GM12878 (cell line): ENCODE measurements at regions not wholly inside any gene's neighbourhood (a gene's known extent, or its start where the extent isn't known, plus 50 kb on each side); places are given as distances from the start of the nearest gene placed in this dataset.

Source experiments
- BHLHE40 ChIP-seq, 2 experiments: fragments of 450-650 bp in 1 of 2; IDR thresholded peaks; 2 replicates each; pipeline ENCODE4 v1.6.1; 2011 to 2017; ENCODE audit warnings: low read depth in 2 of 2, borderline replicate concordance in 1 of 2, improper control_type of control experiment in 1 of 2, low read length in 1 of 2, mild to moderate bottlenecking in 1 of 2
- BMI1 ChIP-seq: fragments of 450-650 bp; IDR thresholded peaks from 2 replicates; pipeline ENCODE4 v1.6.1; 2016; ENCODE audit warnings: mild to moderate bottlenecking, moderate library complexity, borderline replicate concordance
- EP300 ChIP-seq, 2 experiments: fragments of 150-350 bp in 1 of 2; IDR thresholded peaks; 2 replicates each; pipeline ENCODE4 v1.6.1; 2011 to 2012; ENCODE audit warnings: low read depth in 2 of 2, low read length in 2 of 2, borderline replicate concordance in 1 of 2, improper control_type of control experiment in 1 of 2, inconsistent platforms in 1 of 2; ENCODE audit not compliant: control insufficient read depth in 1 of 2
- POU2F2 ChIP-seq: IDR thresholded peaks from 3 replicates; pipeline ENCODE4 v1.6.1; 2011; ENCODE audit warnings: low read depth, mild to moderate bottlenecking, low read length, borderline replicate concordance
- SRF ChIP-seq, 2 experiments: IDR thresholded peaks; 2 replicates each; pipeline ENCODE4 v1.6.1; 2011; ENCODE audit warnings: low read depth in 2 of 2, low read length in 2 of 2, mild to moderate bottlenecking in 1 of 2, moderate library complexity in 1 of 2
- TF ChIP-seq, protein P1 (sequence below): fragments of 450-650 bp; IDR thresholded peaks from 2 replicates; pipeline ENCODE4 v1.6.1; 2016; ENCODE audit warnings: mild to moderate bottlenecking
- TF ChIP-seq, protein P2 (sequence below): fragments of 450-650 bp; IDR thresholded peaks from 2 replicates; pipeline ENCODE4 v1.6.1; 2016; ENCODE audit warnings: mild to moderate bottlenecking, moderate library complexity, borderline replicate concordance
- TF ChIP-seq, protein P3 (sequence below): fragments of 450-650 bp; IDR thresholded peaks from 2 replicates; pipeline ENCODE4 v1.6.1; 2017; ENCODE audit warnings: low read depth, mild to moderate bottlenecking, moderate library complexity
- TF ChIP-seq, protein P4 (sequence below): fragments of 450-650 bp; IDR thresholded peaks from 2 replicates; pipeline ENCODE4 v1.6.1; 2017; ENCODE audit warnings: mild to moderate bottlenecking, moderate library complexity
- TF ChIP-seq, protein P5 (sequence below): fragments of 150-350 bp; IDR thresholded peaks from 2 replicates; pipeline ENCODE4 v1.6.1; 2016; ENCODE audit warnings: low read depth, low read length
- TF ChIP-seq, protein P6 (sequence below): fragments of 450-650 bp; IDR thresholded peaks from 2 replicates; pipeline ENCODE4 v1.6.1; 2016; ENCODE audit warnings: mild to moderate bottlenecking

DNA sequence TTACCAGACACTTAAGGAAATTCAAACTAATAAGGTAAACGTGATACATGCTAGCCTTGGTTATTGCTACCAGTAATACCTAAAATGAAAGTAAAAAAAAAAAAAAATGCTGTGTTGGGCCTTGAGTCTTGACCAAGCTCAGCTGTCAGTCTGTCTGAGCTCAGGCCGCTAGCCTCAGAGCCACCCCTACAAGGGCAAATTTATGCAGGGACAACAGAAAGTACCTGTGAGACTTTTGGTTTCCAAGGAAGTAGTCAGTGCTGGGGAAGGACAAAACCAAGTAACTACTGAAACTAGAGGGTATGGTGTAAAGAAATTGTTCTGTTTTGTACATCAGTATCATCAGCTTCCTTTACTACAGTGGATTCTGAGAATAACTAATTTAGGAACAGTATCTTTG is 134.3 kb upstream of the SLITRK5 start (continued):
- TF ChIP-seq, protein P1, sequence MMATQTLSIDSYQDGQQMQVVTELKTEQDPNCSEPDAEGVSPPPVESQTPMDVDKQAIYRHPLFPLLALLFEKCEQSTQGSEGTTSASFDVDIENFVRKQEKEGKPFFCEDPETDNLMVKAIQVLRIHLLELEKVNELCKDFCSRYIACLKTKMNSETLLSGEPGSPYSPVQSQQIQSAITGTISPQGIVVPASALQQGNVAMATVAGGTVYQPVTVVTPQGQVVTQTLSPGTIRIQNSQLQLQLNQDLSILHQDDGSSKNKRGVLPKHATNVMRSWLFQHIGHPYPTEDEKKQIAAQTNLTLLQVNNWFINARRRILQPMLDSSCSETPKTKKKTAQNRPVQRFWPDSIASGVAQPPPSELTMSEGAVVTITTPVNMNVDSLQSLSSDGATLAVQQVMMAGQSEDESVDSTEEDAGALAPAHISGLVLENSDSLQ = peak; percentile 87
- peak in 1 of 2 experiments; percentile 36; a peak in 2 of 4 replicates for TF ChIP-seq BHLHE40 (IDR thresholded peaks at IDR 0.05; ENCODE audit: borderline replicate concordance in 1 of 2, low read depth in 2 of 2, low read length in 1 of 2)
- TF ChIP-seq BMI1 = no peak
- TF ChIP-seq, protein P2, sequence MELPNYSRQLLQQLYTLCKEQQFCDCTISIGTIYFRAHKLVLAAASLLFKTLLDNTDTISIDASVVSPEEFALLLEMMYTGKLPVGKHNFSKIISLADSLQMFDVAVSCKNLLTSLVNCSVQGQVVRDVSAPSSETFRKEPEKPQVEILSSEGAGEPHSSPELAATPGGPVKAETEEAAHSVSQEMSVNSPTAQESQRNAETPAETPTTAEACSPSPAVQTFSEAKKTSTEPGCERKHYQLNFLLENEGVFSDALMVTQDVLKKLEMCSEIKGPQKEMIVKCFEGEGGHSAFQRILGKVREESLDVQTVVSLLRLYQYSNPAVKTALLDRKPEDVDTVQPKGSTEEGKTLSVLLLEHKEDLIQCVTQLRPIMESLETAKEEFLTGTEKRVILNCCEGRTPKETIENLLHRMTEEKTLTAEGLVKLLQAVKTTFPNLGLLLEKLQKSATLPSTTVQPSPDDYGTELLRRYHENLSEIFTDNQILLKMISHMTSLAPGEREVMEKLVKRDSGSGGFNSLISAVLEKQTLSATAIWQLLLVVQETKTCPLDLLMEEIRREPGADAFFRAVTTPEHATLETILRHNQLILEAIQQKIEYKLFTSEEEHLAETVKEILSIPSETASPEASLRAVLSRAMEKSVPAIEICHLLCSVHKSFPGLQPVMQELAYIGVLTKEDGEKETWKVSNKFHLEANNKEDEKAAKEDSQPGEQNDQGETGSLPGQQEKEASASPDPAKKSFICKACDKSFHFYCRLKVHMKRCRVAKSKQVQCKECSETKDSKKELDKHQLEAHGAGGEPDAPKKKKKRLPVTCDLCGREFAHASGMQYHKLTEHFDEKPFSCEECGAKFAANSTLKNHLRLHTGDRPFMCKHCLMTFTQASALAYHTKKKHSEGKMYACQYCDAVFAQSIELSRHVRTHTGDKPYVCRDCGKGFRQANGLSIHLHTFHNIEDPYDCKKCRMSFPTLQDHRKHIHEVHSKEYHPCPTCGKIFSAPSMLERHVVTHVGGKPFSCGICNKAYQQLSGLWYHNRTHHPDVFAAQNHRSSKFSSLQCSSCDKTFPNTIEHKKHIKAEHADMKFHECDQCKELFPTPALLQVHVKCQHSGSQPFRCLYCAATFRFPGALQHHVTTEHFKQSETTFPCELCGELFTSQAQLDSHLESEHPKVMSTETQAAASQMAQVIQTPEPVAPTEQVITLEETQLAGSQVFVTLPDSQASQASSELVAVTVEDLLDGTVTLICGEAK = no peak; the same call in 1 of the 2 replicates
- TF ChIP-seq POU2F2 = peak; percentile 51; the same call in 1 of the 3 replicates
- TF ChIP-seq, protein P3, sequence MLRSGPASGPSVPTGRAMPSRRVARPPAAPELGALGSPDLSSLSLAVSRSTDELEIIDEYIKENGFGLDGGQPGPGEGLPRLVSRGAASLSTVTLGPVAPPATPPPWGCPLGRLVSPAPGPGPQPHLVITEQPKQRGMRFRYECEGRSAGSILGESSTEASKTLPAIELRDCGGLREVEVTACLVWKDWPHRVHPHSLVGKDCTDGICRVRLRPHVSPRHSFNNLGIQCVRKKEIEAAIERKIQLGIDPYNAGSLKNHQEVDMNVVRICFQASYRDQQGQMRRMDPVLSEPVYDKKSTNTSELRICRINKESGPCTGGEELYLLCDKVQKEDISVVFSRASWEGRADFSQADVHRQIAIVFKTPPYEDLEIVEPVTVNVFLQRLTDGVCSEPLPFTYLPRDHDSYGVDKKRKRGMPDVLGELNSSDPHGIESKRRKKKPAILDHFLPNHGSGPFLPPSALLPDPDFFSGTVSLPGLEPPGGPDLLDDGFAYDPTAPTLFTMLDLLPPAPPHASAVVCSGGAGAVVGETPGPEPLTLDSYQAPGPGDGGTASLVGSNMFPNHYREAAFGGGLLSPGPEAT = peak; percentile 69; the same call in 1 of the 2 replicates
- TF ChIP-seq, protein P4, sequence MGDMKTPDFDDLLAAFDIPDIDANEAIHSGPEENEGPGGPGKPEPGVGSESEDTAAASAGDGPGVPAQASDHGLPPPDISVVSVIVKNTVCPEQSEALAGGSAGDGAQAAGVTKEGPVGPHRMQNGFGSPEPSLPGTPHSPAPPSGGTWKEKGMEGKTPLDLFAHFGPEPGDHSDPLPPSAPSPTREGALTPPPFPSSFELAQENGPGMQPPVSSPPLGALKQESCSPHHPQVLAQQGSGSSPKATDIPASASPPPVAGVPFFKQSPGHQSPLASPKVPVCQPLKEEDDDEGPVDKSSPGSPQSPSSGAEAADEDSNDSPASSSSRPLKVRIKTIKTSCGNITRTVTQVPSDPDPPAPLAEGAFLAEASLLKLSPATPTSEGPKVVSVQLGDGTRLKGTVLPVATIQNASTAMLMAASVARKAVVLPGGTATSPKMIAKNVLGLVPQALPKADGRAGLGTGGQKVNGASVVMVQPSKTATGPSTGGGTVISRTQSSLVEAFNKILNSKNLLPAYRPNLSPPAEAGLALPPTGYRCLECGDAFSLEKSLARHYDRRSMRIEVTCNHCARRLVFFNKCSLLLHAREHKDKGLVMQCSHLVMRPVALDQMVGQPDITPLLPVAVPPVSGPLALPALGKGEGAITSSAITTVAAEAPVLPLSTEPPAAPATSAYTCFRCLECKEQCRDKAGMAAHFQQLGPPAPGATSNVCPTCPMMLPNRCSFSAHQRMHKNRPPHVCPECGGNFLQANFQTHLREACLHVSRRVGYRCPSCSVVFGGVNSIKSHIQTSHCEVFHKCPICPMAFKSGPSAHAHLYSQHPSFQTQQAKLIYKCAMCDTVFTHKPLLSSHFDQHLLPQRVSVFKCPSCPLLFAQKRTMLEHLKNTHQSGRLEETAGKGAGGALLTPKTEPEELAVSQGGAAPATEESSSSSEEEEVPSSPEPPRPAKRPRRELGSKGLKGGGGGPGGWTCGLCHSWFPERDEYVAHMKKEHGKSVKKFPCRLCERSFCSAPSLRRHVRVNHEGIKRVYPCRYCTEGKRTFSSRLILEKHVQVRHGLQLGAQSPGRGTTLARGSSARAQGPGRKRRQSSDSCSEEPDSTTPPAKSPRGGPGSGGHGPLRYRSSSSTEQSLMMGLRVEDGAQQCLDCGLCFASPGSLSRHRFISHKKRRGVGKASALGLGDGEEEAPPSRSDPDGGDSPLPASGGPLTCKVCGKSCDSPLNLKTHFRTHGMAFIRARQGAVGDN = no peak
- no peak for TF ChIP-seq SRF (IDR thresholded peaks at IDR 0.05; ENCODE audit: low read depth in 2 of 2, low read length in 2 of 2)
- TF ChIP-seq, protein P5, sequence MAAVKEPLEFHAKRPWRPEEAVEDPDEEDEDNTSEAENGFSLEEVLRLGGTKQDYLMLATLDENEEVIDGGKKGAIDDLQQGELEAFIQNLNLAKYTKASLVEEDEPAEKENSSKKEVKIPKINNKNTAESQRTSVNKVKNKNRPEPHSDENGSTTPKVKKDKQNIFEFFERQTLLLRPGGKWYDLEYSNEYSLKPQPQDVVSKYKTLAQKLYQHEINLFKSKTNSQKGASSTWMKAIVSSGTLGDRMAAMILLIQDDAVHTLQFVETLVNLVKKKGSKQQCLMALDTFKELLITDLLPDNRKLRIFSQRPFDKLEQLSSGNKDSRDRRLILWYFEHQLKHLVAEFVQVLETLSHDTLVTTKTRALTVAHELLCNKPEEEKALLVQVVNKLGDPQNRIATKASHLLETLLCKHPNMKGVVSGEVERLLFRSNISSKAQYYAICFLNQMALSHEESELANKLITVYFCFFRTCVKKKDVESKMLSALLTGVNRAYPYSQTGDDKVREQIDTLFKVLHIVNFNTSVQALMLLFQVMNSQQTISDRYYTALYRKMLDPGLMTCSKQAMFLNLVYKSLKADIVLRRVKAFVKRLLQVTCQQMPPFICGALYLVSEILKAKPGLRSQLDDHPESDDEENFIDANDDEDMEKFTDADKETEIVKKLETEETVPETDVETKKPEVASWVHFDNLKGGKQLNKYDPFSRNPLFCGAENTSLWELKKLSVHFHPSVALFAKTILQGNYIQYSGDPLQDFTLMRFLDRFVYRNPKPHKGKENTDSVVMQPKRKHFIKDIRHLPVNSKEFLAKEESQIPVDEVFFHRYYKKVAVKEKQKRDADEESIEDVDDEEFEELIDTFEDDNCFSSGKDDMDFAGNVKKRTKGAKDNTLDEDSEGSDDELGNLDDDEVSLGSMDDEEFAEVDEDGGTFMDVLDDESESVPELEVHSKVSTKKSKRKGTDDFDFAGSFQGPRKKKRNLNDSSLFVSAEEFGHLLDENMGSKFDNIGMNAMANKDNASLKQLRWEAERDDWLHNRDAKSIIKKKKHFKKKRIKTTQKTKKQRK = no peak
- TF ChIP-seq, protein P6, sequence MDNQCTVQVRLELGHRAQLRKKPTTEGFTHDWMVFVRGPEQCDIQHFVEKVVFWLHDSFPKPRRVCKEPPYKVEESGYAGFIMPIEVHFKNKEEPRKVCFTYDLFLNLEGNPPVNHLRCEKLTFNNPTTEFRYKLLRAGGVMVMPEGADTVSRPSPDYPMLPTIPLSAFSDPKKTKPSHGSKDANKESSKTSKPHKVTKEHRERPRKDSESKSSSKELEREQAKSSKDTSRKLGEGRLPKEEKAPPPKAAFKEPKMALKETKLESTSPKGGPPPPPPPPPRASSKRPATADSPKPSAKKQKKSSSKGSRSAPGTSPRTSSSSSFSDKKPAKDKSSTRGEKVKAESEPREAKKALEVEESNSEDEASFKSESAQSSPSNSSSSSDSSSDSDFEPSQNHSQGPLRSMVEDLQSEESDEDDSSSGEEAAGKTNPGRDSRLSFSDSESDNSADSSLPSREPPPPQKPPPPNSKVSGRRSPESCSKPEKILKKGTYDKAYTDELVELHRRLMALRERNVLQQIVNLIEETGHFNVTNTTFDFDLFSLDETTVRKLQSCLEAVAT = 0 out of 2 replicates have a peak, but pooled peaks have one; percentile 48
- 0 out of 4 replicates have a peak, but pooled peaks of 1 of the 2 experiments have one; percentile 10 for TF ChIP-seq EP300 (IDR thresholded peaks at IDR 0.05; ENCODE audit: borderline replicate concordance in 1 of 2, control insufficient read depth in 1 of 2, low read depth in 2 of 2, low read length in 2 of 2)
